GM19043 (cell line): ENCODE measurements at regions not wholly inside any gene's neighbourhood (a gene's known extent, or its start where the extent isn't known, plus 50 kb on each side); places are given as distances from the start of the nearest gene placed in this dataset.
"Not testable (repeated sequence)": the region's sequence is repeated elsewhere in the genome, so short reads cannot be mapped to it uniquely, and the experiment has no call there.

Experiments used
- ATAC-seq: cut with Tn5 transposase; IDR thresholded peaks from one replicate; pipeline ENCODE4 v1.9.1; 2021; ENCODE audit warnings: low read depth; ENCODE audit not compliant: unreplicated experiment

- no peak for ATAC-seq
These were observed 323.0 kb downstream of the VRK1 start for GRCh38 chr14:97120204-97120603.

GRCh38 chr14:97120611-97121031 is 323.4 kb downstream of the VRK1 start:
- no peak for ATAC-seq

GRCh38 chr14:97129639-97130038 is 332.5 kb downstream of the VRK1 start:
- ATAC-seq, result no peak

GRCh38 chr14:97135847-97136246 is 338.7 kb downstream of the VRK1 start:
- ATAC-seq, result not testable (repeated sequence)

GRCh38 chr14:97137705-97138104 is 340.5 kb downstream of the VRK1 start:
- ATAC-seq, result no peak

- ATAC-seq, result no peak
These were observed 341.6 kb downstream of the VRK1 start for GRCh38 chr14:97138801-97139200.

GRCh38 chr14:97143011-97143410 is 345.8 kb downstream of the VRK1 start:
- ATAC-seq, result no peak

GRCh38 chr14:97143456-97143855 is 346.3 kb downstream of the VRK1 start:
- ATAC-seq, result no peak

- ATAC-seq, result not testable (repeated sequence)
These were observed 350.8 kb downstream of the VRK1 start for GRCh38 chr14:97148021-97148420.

GRCh38 chr14:97149775-97150174 is 352.6 kb downstream of the VRK1 start:
- no peak for ATAC-seq

- no peak for ATAC-seq
These were observed 356.3 kb downstream of the VRK1 start for GRCh38 chr14:97153527-97153926.

GRCh38 chr14:97155320-97155719 is 358.1 kb downstream of the VRK1 start:
- ATAC-seq, result no peak

GRCh38 chr14:97155814-97156213 is 358.6 kb downstream of the VRK1 start:
- ATAC-seq, result no peak

GRCh38 chr14:97156705-97157104 is 359.5 kb downstream of the VRK1 start:
- ATAC-seq, result no peak

GRCh38 chr14:97158102-97158501 is 360.9 kb downstream of the VRK1 start:
- ATAC-seq, result no peak

GRCh38 chr14:97159124-97159523 is 361.9 kb downstream of the VRK1 start:
- ATAC-seq, result no peak

- no peak for ATAC-seq
These were observed 365.4 kb downstream of the VRK1 start for GRCh38 chr14:97162621-97163020.

- ATAC-seq, result no peak
These were observed 366.8 kb downstream of the VRK1 start for GRCh38 chr14:97164021-97164420.

GRCh38 chr14:97166497-97166896 is 369.3 kb downstream of the VRK1 start:
- ATAC-seq, result no peak

- ATAC-seq, result not testable (repeated sequence)
These were observed 370.4 kb downstream of the VRK1 start for GRCh38 chr14:97167577-97167976.

- no peak for ATAC-seq
These were observed 375.5 kb downstream of the VRK1 start for GRCh38 chr14:97172644-97173043.

- no peak for ATAC-seq
These were observed 379.8 kb downstream of the VRK1 start for GRCh38 chr14:97177016-97177415.

- no peak for ATAC-seq
These were observed 380.5 kb downstream of the VRK1 start for GRCh38 chr14:97177635-97178034.
